HG03045 (cell line): ENCODE measurements at regions not wholly inside any gene's neighbourhood (a gene's known extent, or its start where the extent isn't known, plus 50 kb on each side); places are given as distances from the start of the nearest gene placed in this dataset.
A peak's percentile ranks its signal among the peaks of the same experiment; 100 is the strongest.
"Not testable (repeated sequence)": the region's sequence is repeated elsewhere in the genome, so short reads cannot be mapped to it uniquely, and the experiment has no call there.

ENCODE experiments used
- ATAC-seq: cut with Tn5 transposase; IDR thresholded peaks from one replicate; pipeline ENCODE4 v1.9.1; 2021; ENCODE audit warnings: mild to moderate bottlenecking, moderate library complexity; ENCODE audit not compliant: unreplicated experiment

DNA sequence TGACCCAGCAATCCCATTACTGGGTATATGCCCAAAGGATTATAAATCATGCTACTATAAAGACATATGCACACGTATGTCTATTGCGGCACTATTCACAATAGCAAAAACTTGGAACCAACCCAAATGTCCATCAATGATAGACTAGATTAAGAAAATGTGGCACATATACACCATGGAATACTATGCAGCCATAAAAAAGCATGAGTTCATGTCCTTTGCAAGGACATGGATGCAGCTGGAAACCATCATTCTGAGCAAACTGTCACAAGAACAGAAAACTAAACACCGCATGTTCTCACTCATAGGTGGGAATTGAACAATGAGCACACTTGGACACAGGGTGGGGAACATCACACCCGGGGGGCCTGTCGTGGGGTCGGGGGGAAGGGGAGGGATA is 80.1 kb upstream of the TMEM170B start:
- not testable (repeated sequence) for ATAC-seq

DNA sequence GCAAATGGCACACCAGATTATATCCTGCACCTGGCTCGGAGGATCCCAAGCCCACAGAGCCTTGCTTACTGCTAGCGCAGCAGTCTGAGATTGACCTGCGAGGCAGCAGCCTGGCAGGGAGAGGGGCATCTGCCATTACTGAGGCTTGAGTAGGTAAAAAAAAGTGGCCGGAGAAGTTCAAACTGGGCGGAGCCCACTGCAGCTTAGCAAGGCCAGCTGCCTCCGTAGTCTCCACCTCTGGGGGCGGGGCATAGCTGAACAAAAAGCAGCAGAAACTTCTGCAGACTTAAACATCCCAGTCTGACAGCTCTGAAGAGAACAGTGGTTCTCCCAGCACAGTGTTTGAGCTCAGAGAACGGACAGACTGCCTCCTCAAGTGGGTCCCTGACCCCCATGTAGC is 85.4 kb upstream of the TMEM170B start:
- ATAC-seq = not testable (repeated sequence)

DNA sequence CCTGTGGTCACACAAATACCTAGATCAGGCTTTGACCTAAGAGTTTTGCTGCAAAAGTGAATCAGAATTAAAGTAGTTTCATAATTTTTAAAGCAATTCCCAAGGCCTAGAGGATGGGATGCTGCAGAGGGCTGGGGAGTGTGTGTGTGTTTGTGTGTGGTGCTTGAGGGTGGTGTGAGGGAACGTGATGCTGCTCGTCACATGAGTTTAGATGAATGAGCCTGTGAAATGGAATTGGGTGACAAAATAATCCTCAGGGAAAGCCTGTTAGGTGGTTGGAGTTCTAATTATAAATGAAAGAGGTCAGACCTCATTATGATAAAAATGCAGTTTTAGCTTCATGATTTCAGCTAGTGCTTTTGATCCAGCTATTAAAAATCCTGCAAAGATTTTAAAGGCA is 87.5 kb upstream of the TMEM170B start:
- no peak for ATAC-seq

- ATAC-seq = no peak
These were observed 88.1 kb upstream of the TMEM170B start for GRCh38 chr6:11449408-11449807.

GRCh38 chr6:11448038-11448437 is 89.5 kb upstream of the TMEM170B start:
- no peak for ATAC-seq

GRCh38 chr6:11447265-11447664 is 90.3 kb upstream of the TMEM170B start:
- ATAC-seq = no peak

- no peak for ATAC-seq
These were observed 92.4 kb upstream of the TMEM170B start for GRCh38 chr6:11445146-11445545.

- not testable (repeated sequence) for ATAC-seq
These were observed 94.4 kb upstream of the TMEM170B start for GRCh38 chr6:11443125-11443524.

GRCh38 chr6:11442495-11442894 is 95.1 kb upstream of the TMEM170B start:
- ATAC-seq = no peak

DNA sequence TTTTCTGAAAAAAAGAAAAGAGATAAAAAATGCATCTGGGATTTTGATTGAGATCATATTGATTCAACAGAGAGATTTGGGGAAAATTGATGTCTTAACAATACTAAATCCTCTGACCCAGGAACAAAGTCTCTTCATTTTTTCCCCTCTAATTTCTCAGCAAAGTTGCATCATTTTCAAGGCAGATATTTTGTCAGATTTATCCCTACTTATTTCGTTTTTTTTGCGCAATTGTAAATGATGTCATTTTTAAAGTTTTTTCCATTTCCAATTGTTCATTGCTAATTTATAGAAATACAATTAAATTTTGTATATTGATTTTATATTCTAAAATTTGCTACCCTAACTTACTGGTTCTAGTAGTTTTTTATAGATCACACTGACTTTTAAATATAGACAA is 97.7 kb upstream of the TMEM170B start:
- no peak for ATAC-seq

DNA sequence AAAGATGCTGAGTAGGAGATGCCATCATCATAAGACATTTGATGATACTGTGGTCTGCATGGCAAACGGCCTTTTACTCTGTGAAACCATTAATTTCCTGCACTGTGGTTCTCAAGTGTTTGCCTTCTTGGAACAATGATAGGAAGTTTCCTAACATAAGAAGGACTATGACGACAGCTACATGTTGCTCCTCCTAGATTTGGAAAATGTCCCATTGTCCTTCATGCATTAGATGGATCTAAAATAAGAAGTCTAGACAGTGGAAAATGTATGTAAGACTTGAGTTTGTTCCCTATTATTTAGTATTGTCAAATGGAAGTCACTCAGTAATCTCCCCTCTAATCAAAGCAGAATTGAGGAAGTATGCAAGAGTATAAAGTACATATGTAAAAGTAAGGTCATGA is 98.5 kb upstream of the TMEM170B start:
- no peak for ATAC-seq

- ATAC-seq = no peak
These were observed 99.6 kb upstream of the TMEM170B start for GRCh38 chr6:11437824-11438459.

GRCh38 chr6:11436508-11437096 is 100.9 kb upstream of the TMEM170B start:
- no peak for ATAC-seq

DNA sequence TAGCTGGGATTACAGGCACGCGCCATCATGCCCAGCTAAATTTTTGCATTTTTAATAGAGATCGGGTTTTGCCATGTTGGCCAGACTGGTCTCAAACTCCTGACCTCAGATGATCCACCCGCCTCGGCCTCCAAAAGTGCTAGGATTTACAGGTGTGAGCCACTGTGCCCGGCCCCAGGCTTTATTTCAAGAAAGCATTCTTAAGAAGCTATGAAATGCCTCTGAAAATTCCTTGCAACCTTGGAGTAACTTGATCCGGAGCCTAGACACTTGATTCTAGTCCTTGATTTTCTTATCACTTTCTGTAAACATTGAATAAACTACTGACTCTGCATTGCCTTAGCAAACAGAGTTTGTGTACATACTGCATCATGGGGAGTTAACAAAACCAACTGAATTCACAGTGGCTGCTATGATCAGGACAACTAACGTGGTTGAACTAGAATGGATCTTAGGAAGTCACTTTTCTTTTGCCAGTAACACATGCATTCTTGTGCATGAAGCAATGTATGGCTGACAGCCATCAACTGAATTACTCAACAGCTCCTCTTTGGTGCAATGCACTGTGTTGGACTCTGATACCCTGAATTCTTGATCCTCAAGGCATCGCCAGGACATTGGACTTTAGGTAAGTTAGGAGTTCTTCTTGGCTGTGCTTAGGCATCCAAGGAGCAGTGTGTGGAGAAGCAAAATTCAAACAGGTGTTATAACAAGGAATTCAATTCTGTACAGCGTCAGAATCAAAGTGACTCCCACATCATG is 102.8 kb upstream of the TMEM170B start:
- no peak for ATAC-seq

DNA sequence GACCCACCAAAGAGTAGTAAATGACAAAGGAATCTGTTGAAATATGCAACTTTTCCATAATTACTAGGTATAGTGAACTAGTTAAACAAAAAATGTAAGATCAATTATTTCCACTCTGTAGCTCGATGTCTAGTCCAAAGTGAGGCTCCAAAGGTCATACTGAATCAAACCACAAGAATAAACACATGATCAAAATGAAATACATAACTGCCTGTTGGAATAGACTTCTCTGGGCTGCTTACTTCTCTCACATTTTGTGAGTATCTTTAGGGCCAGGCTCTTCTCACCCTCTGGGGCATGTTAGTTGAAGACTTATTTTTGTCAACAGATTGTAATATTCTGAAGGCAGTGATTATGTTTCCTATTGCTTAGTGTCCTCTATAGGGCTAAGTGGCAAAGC is 103.7 kb upstream of the TMEM170B start:
- ATAC-seq = no peak

DNA sequence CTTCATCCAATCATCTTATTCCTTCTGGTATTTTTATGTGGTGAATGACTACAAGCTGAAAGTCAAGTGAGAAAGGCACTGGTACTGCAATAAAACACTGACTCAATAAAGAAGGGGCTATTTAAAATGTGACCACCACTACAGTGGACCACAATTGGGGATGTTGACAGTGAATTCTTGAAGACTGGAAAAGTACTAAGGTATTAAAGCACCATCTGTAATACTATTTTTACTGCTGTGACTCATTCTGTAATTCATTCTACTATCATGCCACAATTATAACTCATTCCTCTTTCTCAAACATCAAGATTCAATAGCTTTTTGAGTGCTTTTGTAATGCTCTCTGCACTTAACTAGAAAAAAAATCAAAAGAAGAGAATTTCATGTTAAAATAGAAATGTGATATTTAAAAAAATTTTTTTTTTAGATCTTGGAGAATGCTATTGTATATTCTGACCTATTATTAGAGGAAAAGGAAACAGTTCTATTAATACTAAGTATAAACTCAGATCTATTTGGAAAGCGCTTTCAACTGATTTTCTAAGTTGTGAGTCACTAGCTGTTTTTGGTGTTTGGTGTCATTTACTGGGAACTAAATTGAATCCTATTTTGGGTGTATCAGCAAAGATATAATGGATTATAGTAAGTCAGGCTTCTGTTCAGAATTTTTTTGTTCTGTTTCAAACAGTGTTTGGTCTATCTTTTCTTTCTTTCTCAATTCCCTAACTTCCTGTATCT is 104.7 kb upstream of the TMEM170B start:
- no peak for ATAC-seq

DNA sequence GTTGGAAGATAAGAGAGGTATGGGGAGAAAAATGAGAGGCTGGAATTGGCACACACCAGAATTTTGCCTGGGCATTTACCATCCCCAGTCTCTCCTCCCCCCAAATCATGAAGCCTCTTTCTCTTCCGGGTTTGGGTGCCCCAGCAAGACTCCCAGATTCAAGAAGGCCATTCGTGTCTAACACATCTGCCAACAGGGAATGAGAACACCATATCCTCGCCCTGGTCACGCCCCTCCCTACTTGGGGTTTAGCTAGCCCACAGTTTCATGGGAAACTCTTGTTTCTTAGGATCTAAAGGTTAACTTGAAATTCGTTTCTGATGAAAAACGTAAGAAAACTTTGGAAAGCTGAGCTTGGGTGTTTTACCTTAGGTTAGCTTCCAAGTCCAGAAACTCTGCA is 105.5 kb upstream of the TMEM170B start:
- no peak for ATAC-seq

DNA sequence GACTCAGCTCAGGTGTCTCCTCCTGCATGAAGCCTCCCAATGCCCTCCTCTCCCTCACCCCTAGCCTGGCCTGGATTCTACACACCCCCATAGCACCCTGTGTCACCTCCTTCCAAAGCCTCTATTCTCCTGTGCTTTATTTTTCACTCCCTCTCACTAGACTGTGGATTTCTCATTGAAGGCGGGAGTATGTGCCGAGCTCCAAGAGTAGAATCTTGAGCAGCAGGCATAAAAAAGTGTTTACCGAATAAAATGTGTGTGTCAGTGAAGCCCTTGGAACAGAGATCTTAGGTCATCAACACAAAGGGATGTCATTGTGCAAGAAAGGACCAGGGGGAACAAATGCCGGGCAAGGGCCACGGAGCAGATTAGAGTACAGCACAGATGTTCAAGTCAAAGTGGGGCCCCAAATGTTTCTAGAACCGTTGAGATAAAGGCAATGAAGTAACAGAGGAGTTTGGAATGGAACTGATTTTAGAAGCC is 106.1 kb upstream of the TMEM170B start:
- ATAC-seq = no peak

DNA sequence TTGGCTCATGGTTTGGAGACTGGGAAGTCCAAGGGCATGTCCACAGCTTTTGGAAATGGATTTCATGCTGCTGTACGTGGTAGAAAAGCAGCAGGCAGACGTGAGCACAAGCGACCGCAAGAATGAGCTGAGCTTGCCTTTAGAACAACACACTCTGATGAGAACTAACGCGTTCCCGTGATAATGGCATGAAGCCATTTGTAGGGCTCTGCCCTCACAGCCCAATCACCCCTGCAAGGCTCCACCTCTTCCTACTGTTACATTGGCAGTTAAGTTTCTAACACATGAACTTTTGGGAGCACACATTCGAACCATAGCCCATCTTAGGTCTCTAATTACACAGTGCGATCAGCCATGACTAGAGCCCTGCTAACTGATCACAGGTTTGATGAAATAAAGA is 107.5 kb upstream of the TMEM170B start:
- no peak for ATAC-seq

GRCh38 chr6:11429577-11429976 is 108.0 kb upstream of the TMEM170B start:
- ATAC-seq = no peak

GRCh38 chr6:11428895-11429294 is 108.7 kb upstream of the TMEM170B start:
- peak; percentile 64 for ATAC-seq
